DMS153 treated with DMSO at 0.1 percent for 48 hours (cell line): ENCODE measurements at regions not wholly inside any gene's neighbourhood (a gene's known extent, or its start where the extent isn't known, plus 50 kb on each side); places are given as distances from the start of the nearest gene placed in this dataset.
A peak's percentile ranks its signal among the peaks of the same experiment; 100 is the strongest.
"Not testable (repeated sequence)": the region's sequence is repeated elsewhere in the genome, so short reads cannot be mapped to it uniquely, and the experiment has no call there.

Source experiments
- DNase-seq: peaks from one replicate; lab custom pipeline; 2025; ENCODE audit not compliant: unreplicated experiment; lab: John Stamatoyannopoulos, UW

DNA sequence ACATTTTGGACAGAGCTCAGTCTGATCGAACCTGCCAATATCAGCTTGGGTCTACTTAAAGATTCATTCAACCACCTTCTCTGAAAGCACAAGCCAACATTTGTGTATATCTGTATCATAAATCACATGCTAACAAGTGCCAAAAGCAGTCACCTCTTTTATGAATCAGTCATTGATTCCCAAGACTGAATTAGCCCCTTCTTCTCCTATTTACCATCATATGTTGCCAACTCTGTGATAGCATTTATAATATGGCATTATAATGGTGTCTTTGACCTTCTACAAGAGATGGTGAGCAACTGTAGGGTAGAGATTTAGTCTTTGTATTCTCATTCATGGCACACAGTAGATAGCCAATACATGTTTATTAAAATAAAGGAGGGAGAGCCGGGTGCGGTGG is 61.4 kb downstream of the DDX53 start:
- no peak for DNase-seq

DNA sequence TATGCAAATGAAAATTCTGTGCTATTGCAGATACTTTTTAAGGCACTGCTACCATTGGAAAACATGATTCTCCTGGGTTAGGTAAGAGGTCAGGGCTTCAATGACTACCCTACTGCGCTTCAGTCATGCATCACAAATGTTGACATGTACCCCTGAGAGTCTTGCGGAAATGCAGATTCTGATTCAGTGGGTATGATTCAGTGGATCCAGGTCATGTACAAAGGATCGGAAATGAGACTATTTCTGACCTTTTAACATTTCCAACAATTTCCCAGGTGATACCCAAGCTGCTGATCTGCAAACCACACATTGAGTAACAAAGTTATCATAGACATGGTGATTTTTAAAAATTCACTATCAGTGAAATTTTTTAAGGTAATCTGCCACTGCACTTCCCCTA is 62.6 kb downstream of the DDX53 start:
- DNase-seq: no peak

DNA sequence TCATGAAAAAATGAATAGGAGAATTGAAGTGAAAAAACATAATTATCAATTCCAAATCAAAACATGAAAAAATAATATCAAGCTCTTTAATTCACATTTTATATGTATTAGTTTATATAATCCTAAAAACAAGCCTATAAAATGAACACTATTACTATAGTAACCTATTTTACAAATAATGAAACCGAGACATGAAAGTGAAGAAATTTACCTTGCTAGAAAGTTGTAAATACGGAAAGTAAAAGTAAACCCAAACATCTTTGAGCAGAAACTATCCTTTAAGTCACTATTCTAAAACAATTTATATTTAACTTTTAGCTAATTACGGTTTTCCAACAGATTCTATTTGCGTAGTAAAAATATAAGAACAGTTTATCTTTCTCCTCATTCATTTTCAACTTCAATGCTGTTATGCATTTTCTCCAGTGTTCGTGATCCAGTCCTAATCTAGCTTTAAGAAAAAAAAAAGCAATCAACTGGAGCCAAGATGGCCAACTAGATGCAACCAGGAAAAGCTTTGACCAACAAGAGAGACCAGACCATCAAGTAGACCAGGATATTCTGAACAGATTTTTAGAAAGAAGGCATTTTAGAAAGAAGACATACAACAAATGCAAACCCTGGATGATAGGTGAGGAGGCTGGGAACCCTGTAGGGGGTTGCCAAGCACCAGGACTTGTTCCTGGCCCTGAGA is 67.0 kb downstream of the DDX53 start:
- no peak for DNase-seq

DNA sequence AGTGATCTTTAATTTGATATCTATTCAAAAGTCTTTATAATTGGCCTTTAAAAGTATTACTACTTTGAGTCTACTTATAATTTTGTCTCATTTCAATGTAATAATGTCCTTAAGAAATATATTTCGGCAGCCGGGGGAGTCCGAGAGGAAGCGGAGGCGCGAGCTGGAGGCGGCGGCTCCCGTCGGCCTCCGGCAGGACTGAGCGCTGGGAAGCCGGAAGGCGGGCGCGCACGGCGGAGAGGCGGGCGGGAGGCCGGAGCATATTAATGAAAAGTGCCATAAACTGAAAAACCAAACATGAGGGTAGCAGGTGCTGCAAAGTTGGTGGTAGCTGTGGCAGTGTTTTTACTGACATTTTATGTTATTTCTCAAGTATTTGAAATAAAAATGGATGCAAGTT is 75.7 kb downstream of the DDX53 start:
- DNase-seq: not testable (repeated sequence)

DNA sequence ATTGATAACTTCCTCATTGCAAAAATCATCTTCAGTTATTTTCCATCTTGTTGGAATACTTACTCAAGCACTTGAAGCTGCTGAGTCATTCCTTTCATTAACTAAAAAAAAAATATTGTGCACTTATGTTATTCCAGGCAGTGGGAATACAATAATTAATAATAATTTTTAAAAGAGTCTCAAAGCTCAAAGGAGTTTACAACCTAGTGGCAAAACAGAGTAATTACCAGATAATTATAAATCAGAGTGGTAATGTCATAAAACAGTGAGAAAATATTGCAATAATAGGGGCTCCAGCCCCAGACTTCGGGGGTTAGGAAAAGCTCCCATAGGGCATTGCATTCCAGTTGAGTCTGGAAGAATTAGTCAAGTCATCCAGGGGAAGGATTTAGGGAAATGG is 79.6 kb downstream of the DDX53 start:
- DNase-seq: no peak

DNA sequence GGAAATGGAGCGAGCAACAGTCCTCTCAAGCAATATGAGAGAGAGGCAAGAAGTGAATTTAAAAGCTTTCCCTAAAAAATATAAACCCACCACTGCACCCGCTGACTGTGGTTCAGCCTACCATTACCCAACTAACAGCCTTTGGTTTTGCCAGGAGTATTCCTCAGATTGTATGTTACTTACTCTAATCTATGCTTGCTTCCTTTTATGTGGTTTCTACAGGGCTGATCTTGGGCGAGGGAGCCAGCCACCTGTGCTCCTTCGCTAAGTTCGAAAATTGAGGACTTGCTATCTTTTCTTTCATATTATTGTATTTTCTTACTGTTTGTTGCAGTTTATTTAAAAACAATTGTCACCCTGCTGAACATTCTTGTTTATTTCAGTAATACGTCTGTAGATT is 101.1 kb downstream of the DDX53 start:
- no peak for DNase-seq

DNA sequence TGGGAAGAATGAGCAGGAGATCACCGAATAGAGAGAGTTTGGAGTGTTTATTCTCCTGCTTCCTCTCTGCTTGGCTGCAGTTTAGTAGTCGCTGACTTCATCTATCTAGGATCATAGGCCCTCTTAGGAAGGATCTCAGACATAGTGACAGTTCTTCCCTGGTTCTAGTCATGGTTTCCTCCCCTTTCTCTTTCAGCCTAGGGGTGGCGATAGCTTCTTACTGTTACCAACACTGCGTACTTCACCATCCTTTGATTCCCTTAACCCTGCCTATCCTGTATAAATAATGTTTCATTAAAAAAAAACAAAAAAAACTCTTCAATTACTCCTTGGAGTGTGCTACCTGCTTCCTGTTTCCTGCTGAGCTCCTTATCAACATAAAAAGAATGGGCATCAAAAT is 103.8 kb downstream of the DDX53 start:
- DNase-seq: no peak

DNA sequence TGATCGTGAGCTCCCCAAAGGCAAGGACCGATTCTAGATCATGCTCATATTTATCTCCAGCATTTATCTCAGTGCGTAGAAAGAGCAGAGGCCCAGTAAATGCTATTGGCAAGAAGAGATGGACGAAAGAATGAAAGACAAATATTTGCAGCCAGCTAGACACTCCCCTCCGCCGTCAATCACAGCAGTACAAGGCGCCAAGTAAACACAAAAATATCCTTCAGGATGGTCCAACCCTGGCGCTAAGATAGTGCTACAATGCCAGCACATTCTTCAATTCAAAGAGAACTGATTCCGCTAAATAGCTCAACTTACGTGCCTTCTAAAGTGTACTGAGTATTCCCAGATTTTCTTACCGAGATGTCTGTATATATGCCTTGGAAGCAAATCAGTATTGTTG is 114.5 kb downstream of the DDX53 start:
- no peak for DNase-seq

DNA sequence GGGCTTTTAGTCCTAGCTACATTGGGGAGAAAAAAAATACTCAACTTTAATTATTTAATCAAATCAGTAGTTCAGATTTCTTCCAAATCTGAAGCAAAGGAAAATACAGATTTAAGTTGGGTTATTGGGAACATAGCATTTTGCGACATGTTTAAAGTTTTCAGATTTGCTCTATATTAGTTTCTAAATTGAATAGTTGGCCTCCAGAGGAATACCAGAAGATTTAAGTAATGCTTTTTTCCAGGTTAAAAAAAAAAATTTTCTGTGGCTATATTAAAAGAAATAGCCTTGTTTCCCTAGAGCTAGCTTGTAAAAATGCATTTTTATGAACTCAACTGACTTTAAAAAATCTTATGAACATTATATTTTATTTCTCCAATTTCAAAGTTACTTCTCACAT is 115.9 kb downstream of the DDX53 start:
- DNase-seq: no peak

DNA sequence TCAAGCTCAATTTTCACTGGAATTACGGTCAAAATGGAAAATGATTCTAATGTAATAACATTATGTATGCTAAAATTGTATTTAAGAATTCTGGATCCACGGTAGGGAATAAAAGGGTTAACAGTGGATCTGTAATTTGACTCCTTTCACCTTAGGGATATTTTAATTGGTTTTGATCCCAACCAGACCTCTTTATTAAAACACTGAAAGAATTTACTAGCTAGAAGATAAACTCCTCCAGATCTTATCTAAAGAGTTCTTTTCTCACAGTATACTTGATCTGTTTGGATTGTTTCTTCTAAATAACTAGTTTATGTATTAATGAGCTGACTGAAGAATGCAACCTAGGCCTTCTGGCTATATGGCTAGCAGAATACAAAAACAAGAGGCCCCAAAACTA is 118.4 kb downstream of the DDX53 start:
- DNase-seq: no peak

DNA sequence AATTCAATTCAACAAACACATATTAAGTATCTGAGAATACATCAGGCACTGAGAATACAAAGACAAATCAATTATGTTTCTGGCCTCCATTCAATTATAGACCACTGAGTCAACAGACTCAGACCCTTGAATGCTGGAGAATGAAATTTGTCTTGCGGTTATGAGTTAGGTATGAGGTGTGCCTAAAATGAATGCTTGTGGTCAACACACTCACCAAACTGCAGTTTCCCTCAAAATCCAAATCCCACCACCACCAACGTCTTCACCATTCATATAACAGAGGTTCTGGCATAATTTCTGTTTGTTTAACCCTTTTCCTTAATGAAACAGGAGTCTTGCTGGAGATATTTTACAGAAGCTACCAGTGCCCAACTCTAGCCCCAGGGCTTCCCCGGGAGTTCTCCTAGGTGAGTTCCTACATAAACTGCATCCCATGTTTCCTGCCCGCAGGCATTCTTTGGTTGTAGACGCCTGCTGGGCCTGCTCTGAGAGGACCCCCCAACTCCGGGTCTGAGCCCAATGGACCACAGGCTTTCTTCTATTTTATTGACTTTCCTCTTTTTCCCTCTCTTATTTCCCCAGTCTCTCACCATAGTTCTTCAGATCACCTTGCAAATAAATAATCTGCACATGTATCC is 119.2 kb downstream of the DDX53 start:
- DNase-seq: no peak

DNA sequence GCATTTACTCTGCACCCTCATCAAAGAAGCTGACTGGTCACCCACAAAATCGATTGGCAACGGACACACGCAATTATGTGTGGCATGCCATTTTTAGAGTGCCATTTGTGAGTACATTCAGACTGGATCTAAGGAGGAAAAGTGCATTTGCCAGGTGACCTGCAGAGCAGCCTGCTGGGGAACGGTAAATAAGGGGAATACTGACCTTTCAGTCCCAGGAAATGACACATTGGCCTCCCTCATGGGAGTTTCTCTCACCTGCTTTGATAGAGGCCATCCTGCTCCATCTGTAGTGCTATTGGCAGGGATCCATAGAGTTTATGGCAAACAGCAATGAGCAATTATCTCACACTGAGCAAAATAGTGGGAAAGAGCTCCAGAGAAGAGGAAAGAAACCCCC is 127.8 kb downstream of the DDX53 start:
- peak; percentile 26 for DNase-seq

DNA sequence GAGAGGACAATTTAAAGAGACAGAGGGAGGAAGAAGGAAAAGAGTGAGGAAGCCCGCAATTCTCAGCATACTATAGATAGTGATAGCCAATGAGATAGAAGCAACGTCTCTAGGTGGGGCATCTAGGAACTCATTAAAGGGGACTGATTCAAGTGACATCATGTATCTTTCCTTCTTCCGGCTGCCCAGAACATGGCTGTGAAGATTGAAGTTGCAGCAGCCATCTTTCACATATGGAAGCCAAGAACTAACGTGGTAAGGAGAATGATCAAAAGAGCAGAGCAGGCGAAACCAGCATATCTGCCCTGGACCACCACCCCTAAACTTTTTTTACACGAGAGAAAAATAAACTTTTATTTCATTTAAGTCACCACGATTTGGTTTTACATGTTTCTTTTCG is 133.8 kb downstream of the DDX53 start:
- no peak for DNase-seq

DNA sequence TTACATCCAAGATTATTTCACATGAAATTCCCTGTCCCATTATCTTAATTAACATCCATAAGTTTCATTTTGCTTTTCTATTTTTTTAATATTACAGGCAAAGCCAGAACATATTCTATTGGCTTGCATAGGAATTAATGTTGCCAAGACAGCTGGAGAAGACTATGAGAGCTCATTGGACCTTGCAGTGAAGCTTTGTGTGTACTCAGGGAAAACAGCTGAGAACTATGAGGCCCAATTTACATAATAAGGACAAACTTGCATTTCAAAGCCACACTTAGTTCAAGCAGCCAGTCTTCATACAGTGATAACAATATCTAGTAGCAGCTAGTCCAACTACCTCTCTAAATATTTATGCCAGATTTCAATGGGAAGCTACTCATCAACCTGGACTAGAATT is 134.4 kb downstream of the DDX53 start:
- no peak for DNase-seq

DNA sequence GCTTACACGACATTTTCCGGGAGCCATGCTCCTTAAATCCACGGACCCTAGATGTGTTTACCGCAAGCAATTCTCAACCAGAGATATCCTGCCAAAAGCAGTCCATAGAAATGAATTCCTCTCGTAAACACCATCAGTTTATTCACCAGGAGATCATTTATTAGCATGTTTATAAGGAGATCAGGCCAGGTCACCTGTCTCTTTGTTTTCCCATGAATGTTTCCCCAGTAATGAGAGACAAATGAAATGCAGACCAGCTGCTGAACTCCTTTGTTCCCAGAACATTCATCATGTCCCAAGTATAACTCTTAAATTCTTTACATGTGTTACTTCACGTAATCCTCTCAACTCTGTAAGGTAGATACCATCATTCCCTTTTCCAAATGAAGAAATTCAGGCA is 137.1 kb downstream of the DDX53 start:
- no peak for DNase-seq

DNA sequence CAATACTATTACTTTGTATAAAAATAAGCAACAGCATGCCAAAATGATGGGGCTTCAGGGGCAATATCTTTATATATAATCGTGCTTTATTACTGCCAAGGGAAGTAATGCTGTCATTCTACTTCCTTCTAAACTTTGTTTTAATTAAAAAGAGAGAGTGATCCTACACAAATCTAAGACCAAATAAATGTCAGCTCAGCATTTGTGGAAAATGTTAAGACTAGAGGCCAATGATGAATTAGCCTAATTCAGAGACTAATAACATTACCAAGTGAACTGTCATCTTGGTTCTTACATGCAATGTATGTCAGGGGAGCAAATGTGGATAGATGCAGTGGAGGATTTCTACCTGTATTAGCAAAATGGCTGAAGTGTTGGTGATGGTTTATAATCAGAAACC is 166.4 kb upstream of the PTCHD1 start:
- no peak for DNase-seq

DNA sequence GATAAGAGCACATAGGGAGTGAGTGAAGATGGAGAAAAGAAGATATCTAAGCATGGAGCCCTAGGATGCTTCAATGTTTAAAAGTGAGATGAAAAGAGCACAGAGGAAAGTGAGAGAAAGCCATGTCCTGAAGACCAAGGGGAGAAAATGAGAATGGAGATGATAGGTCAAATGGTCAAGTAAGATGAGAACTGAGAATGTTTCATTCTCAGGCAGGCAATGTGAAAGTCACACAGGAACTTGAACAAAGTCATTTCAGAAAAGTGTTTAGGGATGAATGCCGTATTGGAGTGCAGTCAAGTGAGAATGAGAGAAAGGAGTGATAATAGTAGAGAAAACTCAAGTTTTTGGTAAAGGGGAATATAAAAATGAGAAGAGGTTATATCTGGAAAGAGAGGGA is 148.7 kb upstream of the PTCHD1 start:
- no peak for DNase-seq

DNA sequence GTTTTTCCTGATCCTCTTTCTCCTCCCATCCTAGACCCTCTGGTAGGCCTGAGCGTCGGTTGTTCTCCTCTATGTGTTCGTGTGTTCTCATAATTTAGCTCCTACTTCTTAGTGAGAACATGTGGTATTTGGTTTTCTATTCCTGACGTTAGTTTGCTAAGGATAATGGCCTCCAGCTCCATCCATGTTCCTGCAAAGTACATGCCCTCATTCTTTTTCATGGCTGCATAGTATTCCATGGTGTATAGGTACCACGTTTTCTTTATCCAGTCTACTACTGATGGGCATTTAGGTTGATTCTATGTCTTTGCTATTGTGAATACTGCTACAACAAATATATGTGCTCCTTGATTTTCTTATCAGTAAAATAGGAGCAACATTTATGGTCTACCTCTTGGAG is 146.8 kb upstream of the PTCHD1 start:
- DNase-seq: no peak

DNA sequence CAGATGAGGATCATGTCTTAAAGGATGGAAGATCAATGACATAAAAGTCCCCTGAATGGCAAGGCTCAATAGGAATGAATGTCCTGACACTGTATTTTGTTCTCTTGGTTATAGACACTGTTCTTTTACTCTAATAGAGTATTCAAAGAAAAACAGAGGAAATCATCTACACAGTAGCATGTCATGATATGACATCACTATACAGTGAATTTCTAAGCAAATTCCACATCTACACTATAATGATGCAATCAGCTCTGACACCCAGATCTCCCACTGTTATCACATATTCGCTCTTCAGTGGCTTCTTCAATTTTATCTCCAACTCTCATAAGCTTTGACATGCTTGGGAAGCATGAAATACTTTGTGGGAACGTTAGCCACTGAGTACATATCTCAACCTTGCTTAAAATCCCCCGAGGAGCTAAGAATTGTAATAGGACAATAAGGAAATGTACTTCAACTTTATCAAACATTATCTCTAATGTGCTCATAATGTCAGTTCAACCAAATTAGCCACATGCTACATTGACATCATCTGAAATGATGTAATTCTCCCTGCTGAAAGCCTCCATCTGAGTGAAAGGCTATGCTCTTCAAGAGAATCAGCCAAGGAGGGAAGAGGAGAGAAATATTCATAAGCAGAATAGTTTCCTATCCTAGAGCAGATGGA is 139.6 kb upstream of the PTCHD1 start:
- DNase-seq: no peak

DNA sequence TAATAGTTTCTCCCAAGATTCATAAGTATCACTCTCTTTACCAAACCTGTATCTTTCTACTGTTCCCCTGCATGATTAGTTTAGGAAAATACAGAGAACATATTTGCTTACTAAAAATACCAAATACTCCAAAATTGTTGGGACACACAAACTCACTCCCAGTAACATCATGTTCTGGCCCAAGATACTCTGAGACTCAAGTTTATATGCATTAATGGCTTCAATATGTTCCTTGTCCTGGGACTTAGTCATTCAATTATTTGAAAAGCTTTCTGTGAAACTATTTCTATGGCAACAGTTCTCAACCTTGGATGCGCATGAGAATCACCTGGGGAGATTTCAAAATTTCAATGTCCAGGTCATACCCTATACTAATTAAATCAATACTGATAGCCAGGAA is 138.9 kb upstream of the PTCHD1 start:
- no peak for DNase-seq

DNA sequence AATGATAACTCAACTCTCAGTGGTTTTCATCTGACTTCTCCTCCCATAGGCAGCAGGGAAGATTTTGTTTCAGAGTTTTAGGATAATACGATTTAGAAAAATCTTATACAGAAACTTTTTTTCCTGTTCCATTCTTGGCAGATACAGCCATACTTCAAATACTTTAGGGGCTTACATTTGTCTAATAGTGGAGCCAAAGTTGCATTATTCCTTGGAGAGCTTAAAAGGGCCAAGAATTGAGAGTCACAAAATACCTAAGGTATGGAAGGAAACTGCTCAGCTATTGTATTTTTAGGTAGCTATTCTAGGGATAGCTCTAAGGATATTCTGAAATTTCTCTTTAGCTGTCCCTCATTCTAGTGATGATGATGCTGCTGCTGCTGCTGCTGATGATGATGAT is 132.9 kb upstream of the PTCHD1 start:
- no peak for DNase-seq

DNA sequence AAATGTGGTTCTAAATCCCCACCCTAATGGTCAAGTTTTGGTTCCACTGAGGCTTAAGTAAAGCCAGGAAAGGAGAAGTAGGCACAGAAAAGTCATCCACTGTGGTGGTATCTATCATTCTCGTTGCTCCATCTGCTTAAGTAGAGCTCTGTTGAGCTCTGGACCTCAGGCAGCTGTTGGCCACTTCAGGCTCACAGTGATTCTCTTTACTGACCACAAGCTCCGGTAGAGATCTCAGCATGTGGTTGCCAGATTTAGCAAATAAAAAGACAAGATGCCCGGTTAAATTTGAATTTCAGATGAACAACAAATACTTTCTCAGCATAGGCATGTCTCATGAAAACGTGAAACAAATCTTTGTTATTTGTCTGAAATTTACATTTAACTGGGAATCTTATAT is 132.3 kb upstream of the PTCHD1 start:
- no peak for DNase-seq

DNA sequence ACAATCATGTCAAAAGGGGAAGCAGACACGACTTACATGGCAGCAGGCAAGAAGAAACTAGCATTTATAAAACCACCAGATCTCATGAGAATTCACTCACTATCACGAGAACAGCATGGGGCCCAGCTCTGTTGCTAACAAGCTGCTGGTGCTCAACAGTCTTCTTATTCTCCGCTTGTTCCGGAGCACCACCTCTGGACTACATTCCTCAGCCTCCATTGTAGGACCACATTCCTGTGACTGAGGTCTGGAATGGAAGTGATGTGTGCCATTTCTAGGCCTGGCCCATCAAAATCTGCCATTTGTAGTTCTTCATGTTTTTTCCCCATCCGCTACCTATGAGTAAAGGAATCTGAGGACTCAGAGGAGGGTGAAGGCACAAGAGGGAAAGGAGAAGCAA is 111.5 kb upstream of the PTCHD1 start:
- no peak for DNase-seq
